ENCODE measurements at regions not wholly inside any gene's neighbourhood (a gene's known extent, or its start where the extent isn't known, plus 50 kb on each side); places are given as distances from the start of the nearest gene placed in this dataset.
"Not testable (repeated sequence)": the region's sequence is repeated elsewhere in the genome, so short reads cannot be mapped to it uniquely, and the experiment has no call there.

DNA sequence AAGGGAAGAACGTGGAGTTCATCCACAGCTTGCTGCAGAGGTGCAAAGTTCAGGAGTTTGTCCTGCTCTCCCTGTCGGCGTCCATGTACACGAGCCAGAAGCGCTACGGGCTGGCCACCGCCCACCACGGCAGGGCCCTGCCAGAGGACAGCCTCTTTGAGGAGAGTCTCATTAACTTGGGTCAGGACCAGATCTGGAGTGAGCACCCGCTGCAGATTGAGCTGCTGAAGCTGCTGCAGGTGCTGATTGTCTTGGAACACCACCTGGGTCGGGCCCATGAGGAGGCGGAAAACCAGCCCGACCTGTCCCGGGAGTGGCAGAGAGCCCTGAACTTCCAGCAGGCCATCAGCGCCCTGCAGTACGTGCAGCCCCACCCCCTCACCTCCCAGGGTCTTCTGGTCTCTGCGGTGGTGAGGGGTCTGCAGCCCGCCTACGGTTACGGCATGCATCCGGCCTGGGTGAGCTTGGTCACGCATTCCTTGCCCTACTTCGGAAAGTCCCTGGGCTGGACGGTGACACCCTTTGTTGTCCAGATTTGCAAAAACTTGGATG is 73.8 kb upstream of the MORC3 start:
- in situ Hi-C loops (cut with MboI; ENCODE audit: low sequenced_read_pairs): no loop called here

DNA sequence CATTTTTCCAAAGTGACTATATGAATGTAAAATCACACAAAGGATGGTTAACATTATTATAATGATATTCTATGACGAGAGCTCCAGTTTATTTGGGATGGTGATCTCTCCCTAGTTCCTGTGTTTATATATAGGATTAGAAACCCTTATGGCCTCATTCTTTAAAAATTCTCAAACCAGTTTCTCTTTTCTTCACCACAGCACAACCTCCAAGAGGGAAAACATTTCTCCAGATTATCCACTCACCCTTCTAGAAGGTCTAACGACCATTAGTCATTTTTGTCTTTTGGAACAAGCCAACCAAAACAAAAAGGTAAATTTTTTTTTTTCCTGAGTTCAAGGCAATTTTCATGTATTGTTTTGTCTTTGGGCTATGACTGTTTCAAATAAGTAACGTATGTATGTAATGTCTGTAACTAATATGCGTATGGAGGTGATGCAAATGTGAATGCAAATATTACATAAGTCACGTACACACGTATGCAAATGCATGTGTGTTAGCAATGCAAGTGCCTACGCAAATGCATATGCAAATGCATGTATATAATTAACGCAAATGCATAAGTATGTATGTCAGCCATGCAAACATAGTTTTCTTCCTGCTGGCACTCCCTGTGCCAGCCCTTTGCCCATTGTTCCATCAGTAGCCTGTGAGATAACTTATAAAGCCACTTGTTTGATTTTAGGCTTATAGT is 72.5 kb upstream of the MORC3 start:
- in situ Hi-C loops (cut with MboI; ENCODE audit: low sequenced_read_pairs): no loop called here

DNA sequence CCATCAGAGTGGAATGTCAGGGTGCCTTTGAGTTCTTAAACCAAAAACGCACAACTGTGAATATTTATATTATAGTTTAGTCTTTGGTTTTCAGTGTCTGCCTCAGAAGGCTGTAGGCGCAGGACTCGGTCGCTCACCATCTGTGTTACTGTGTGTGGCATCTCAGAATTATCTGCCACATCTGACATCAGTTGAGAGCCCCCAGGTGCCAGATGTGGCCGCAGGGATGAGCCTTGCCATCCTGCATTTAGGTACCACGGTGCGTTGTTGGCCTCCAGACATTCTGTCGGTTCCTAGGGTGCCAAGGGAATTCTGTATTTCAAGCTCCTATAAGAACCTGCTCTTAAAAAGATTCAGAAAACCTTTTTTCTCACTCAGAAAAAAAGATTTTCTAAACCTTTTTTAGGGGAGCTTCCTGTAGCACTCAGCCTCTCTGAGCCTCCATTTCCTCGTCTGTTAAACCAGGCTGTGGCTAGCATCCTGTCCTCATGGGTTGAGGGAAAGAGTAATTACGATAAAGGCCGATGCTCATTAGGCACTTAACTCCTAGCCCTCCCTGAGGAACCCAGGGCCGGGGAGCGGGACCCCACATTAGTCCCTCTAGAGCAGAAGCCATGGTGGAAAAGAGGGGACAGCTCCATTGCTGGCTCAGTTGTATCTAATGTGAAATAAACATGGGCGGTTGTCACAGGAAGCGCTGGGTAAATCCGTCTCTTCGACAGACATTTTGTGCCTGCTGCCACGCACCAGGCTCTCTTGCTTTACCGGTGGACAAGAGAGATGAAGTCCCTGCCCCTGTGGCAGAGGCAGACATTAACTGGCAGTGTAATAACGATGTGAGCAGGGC is 70.2 kb upstream of the MORC3 start:
- in situ Hi-C loops (cut with MboI; ENCODE audit: low sequenced_read_pairs): no loop called here

DNA sequence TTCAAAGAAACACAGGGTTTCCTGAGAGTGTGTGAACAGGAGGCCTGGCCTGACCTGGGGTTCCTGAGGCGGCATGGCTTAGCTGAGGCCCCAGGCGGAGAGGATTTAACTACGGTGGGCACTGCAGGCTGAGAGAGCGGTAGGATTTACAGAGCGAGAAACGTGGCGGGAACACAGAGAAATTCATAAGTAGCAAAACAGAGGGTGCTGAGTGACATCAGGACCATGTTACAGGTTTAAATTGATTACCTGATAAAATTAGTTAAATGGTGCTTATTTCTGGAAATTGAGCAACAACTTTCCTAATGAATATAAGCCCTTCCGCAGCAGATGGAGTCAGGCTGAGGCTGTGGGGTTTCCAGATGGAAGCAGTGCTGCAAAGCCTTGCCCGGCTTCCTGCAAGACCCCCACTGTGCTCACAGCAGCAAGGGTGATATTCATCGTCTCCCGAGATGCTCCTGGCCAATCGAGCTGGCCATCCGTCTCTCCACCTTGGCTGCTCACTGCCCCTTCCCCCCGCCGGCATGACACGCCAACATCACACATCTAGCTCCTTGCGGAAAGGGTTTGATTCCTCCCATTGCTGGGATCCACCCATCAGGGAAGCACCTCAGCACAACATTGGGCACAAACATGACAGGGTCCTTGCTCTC is 69.4 kb upstream of the MORC3 start:
- in situ Hi-C loops (cut with MboI; ENCODE audit: low sequenced_read_pairs): no loop called here

DNA sequence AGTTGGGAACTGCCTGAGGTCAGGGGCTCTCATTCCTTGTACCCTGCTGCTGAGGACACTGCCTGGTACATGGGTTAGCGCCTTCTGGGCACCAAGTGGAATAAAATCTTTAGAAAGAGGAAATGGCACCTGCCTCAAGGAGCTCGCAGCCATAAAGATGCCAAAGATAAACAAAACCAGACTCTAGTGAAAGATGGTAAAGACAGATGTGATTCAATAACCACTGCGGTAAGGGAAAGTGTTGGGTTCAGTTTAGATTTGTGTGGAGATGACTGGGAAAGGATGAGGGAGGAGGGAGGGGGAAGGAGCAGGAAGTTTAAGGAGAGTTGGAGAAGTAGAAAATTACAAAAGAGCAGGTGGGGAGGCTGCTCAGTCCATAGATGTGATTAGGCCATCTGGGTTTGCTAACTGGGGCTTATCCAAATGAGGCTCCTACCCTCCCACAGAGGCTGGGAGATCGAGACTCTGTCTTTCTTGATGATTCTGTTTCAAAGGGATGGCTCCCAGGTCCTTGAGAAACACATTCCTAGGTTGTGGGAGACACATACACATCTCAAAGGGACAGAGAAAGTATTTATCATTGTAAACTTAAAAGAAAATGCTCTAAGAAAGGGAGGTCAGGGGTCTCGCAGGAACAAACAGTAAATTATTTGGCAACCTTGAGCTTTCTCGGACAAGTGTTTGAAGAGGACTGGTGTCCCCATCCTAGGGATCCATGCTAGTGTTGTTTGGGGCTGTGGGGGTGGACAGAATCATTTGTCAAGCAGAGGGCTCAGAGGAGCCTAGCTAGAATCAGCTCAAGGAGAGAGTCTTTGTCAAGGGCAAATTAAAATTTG is 65.7 kb upstream of the MORC3 start:
- in situ Hi-C loops (cut with MboI; ENCODE audit: low sequenced_read_pairs): no loop called here

DNA sequence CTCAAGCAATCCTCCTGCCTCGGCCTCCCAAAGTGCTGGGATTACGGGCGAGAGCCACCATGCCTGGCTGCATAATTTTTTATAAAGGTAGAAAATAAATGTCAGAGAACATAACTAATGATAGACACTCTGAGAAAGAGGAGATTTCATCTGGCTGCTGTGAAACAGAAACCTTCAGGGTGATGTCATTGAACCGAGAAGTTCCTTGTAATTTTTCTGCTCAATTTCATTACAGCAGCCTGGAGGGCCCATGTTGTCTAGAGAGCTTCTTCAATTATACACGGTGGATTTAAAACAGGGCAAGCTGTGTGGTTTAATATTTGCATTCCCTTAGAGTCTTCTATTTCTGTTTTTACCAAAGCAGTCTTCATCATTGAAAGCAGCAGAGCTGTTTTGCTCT is 64.3 kb upstream of the MORC3 start:
- in situ Hi-C loops (cut with MboI; ENCODE audit: low sequenced_read_pairs): no loop called here

DNA sequence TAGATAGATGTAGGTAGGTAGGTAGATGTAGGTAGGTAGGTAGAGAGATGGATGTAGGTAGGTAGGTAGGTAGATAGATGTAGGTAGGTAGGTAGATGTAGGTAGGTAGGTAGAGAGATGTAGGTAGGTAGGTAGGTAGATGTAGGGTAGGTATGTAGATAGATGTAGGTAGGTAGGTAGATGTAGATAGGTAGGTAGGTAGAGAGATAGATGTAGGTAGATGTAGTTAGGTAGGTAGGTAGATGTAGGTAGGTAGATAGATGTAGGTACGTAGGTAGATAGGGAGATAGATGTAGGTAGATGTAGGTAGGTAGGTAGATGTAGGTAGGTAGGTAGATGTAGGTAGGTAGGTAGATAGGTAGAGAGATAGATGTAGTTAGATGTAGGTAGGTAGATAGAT is 62.3 kb upstream of the MORC3 start:
- in situ Hi-C loops (cut with MboI; ENCODE audit: low sequenced_read_pairs): no loop called here

DNA sequence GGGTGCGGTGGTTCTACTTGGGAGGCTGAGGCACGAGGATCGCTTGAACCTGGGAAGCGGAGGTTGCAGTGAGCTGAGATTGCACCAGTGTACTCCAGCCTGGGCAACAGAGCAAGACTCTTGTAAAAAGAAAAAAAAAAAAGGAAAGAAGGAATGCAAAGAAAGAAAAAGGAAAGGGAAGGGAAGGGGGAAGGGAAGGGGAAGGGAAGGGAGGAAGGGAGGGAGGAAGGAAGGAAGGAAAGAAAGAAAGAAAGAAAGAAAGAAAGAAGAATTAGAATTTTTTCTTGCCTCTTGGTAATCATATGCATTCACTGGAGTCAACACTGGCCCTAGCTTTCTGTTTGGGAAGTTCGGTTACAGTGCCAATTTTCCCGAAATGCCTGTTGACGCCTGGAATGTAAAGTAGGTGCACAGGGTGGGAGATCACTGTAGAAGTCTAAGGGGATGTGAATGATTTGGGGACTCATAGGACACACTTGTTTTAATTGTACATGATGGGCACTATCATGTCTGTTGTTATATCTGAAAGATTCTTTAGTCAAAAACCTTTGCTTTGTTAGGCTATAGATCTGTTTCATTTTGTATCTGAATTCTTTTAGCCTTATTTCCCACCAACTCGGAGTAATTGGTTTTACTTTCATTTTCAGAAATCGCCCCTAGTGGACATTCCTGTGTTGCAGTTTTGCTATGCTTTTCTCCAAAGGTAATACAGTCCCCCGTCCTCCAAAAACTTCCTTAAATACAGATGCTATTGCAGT is 59.8 kb upstream of the MORC3 start:
- in situ Hi-C loops (cut with MboI; ENCODE audit: low sequenced_read_pairs): no loop called here

DNA sequence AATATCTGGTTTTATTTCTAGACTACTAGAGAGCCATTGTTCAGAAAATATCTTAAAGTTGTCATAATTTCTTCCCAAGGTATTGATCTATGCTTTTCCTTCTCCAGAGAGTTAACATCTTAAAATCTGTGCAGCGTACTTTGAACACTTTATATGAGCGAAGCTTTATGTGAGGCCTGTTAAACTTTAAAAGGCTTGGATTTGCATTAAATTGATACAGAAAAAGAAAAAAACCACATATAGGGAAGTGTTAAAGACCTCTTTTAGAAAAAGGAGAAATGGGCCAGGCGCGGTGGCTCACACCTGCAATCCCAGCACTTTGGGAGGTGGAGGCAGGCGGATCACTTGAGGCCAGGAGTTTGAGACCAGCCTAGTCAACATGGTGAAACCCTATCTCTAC is 59.2 kb upstream of the MORC3 start:
- in situ Hi-C loops (cut with MboI; ENCODE audit: low sequenced_read_pairs): no loop called here

DNA sequence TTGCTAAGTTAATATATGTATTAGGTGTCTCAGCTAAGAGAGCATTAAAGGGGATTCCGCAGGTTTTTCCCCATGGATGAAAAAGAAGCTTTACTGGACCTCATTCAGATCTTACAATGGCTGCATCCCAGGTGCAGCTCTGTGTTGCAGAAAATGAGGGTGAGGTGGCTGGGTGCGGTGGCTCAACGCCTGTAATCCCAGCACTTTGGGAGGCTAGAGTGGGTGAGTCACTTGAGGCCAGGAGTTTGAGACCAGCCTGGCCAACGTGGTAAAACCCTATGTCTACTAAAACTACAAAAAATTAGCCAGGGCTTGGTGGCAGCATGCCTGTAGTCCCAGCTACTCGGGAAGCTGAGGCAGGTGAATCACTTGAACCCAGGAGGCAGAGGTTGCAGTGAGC is 58.5 kb upstream of the MORC3 start:
- in situ Hi-C loops (cut with MboI; ENCODE audit: low sequenced_read_pairs): no loop called here

DNA sequence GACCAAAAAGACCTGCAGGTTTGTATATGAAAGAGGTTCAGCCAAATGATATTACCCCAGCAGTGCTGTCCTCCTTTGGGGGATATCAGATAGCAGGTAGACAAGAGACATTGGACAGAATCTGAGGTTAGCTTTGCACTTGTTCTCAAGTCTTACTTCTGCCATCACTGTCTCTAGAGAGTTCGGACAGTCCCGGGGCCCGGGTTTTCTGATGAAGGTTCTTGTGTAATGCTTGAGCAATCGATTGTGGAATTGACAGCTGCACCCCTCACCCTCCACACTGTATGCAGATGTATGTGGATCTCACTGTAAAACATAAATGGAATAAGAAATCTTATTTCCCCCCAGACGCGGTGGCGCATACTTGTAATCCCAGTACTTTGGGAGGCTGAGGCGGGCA is 56.2 kb upstream of the MORC3 start:
- in situ Hi-C loops (cut with MboI; ENCODE audit: low sequenced_read_pairs): no loop called here

DNA sequence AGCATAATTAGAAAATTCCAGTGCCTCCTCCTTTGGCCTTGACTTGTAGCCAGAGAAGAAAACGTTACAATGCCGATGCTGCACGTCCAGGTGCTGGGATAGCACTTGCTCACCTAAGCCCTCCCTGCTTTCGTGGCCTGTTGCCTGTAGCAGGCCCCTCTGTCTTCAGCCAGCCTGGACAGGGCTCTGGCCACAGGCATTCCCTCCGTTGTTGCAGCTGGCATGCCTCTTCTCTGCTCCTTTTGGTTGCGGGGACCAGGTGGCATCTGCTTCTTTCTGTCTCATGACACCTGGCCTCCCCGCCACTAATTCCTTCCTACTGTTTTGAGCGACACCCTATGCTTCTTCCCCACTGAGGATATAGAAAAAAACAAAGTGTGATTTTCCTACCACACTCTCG is 54.6 kb upstream of the MORC3 start:
- in situ Hi-C loops (cut with MboI; ENCODE audit: low sequenced_read_pairs): no loop called here

DNA sequence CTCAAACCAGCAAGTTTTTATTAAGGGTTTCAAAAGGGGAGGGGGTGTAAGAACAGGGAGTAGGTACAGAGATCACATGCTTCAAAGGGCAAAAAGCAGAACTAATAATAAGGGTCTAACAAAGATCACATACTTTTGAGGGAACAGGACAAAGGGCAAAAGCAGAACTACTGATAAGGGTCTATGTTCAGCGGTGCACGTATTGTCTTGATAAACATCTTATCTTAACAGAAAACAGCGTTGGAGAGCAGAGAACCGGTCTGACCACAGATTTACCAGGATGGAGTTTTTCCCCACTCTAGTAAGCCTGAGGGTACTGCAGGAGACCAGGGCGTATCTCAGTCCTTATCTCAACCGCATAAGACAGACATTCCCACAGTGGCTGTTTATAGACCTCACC is 52.2 kb upstream of the MORC3 start:
- in situ Hi-C loops (cut with MboI; ENCODE audit: low sequenced_read_pairs): not testable (repeated sequence)

DNA sequence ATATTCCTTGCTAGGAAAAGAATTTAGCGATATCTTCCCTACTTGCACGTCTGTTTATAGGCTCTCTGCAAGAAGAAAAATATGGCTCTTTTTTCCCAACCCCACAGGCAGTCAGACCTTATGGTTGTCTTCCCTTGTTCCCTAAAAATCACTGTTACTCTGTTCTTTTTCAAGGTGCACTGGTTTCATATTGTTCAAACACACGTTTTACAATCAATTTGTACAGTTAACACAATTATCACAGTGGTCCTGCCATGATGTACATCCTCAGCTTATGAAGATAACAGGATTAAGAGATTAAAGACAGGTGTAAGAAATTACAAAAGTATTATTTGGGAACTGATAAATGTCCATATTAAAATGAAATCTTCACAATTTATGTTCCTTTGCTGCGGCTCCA is 51.7 kb upstream of the MORC3 start:
- in situ Hi-C loops (cut with MboI; ENCODE audit: low sequenced_read_pairs): not testable (repeated sequence)
